Neural cell (in vitro differentiated cells): ENCODE measurements at regions not wholly inside any gene's neighbourhood (a gene's known extent, or its start where the extent isn't known, plus 50 kb on each side); places are given as distances from the start of the nearest gene placed in this dataset.

ENCODE experiments used
- H2AFZ ChIP-seq: fragments of 200-600, 300-800 bp; sonication (generic), shearing (Covaris generic); 2 replicates; pipeline ENCODE4 v1.6.0; 2014; ENCODE audit warnings: low read depth, mild to moderate bottlenecking, antibody characterized with exemption, low read length, moderate library complexity
- H3F3A ChIP-seq: fragments of 200-600 bp; shearing (Covaris generic); 2 replicates; pipeline ENCODE4 v1.6.1; 2016; ENCODE audit warnings: mild to moderate bottlenecking, moderate library complexity, mixed read lengths, antibody characterized with exemption, low read length; ENCODE audit not compliant: insufficient read depth, poor library complexity, severe bottlenecking
- H3K27ac ChIP-seq: fragments of 200-600, 300-800 bp; sonication (generic), shearing (Covaris generic); 2 replicates; pipeline ENCODE4 v1.5.1; 2014; ENCODE audit warnings: mild to moderate bottlenecking, low read length, moderate library complexity
- H3K27me3 ChIP-seq: fragments of 300-800, 200-600 bp; sonication (generic), shearing (Covaris generic); 2 replicates; pipeline ENCODE4 v1.6.0; 2014; ENCODE audit warnings: mild to moderate bottlenecking, low read depth, low read length, moderate library complexity; ENCODE audit not compliant: insufficient read depth
- H3K36me3 ChIP-seq: fragments of 300-800, 200-600 bp; sonication (generic), shearing (Covaris generic); 2 replicates; pipeline ENCODE4 v1.5.1; 2014; ENCODE audit warnings: mild to moderate bottlenecking, antibody characterized with exemption, low read length, moderate library complexity; ENCODE audit not compliant: insufficient read depth
- H3K4me2 ChIP-seq: fragments of 300-800, 200-600 bp; sonication (generic), shearing (Covaris generic); 2 replicates; pipeline ENCODE4 v1.6.0; 2014; ENCODE audit warnings: mild to moderate bottlenecking, low read length
- H3K4me3 ChIP-seq: fragments of 300-800, 200-600 bp; sonication (generic), shearing (Covaris generic); 2 replicates; pipeline ENCODE4 v1.5.1; 2014; ENCODE audit warnings: mild to moderate bottlenecking, low read length, moderate library complexity
- H3K79me2 ChIP-seq: fragments of 200-600 bp; shearing (Covaris generic); replicated peaks from 2 replicates; pipeline ENCODE4 v1.6.0; 2014; ENCODE audit warnings: mild to moderate bottlenecking, low read length, moderate library complexity; ENCODE audit not compliant: insufficient read depth
- H3K9ac ChIP-seq: fragments of 300-800, 200-600 bp; sonication (generic), shearing (Covaris generic); 2 replicates; pipeline ENCODE4 v1.6.1; 2016; ENCODE audit warnings: mild to moderate bottlenecking, low read length, mixed read lengths
- H3K9me2 ChIP-seq: fragments of 200-600 bp; shearing (Covaris generic); 2 replicates; pipeline ENCODE4 v1.6.1; 2016; ENCODE audit warnings: mild to moderate bottlenecking, low read length, mixed read lengths; ENCODE audit not compliant: insufficient read depth
- H3K9me3 ChIP-seq: fragments of 200-600, 300-800 bp; sonication (generic), shearing (Covaris generic); 2 replicates; pipeline ENCODE4 v1.6.1; 2016; ENCODE audit warnings: mild to moderate bottlenecking, mixed run types, low read length, moderate library complexity, mixed read lengths
- H4K20me1 ChIP-seq: fragments of 200-600 bp; shearing (Covaris generic); 2 replicates; pipeline ENCODE4 v1.6.1; 2016; ENCODE audit warnings: mild to moderate bottlenecking, mixed run types; ENCODE audit not compliant: insufficient read depth
- EP300 ChIP-seq: fragments of 450-650 bp; conservative IDR thresholded peaks from 2 replicates; pipeline ENCODE4 v1.6.1; 2014; ENCODE audit warnings: antibody characterized with exemption, mild to moderate bottlenecking, moderate library complexity; ENCODE audit not compliant: poor library complexity, severe bottlenecking
- EZH2 ChIP-seq: fragments of 200-600, 300-800 bp; shearing (Covaris generic), sonication (generic); IDR thresholded peaks from 2 replicates; pipeline ENCODE4 v1.6.1; 2014; ENCODE audit warnings: antibody characterized with exemption, low read length, borderline replicate concordance, mild to moderate bottlenecking; ENCODE audit not compliant: insufficient read depth, poor library complexity, severe bottlenecking
- MXI1 ChIP-seq: fragments of 450-650 bp; conservative IDR thresholded peaks from 2 replicates; pipeline ENCODE4 v1.6.1; 2014; ENCODE audit warnings: antibody characterized with exemption, mild to moderate bottlenecking; ENCODE audit not compliant: poor library complexity, severe bottlenecking
- POLR2AphosphoS5 ChIP-seq: IDR thresholded peaks from 2 replicates; pipeline ENCODE4 v1.6.1; 2012
- RAD21 ChIP-seq: fragments of 450-650 bp; conservative IDR thresholded peaks from 2 replicates; pipeline ENCODE4 v1.6.1; 2014; ENCODE audit warnings: antibody characterized with exemption, mild to moderate bottlenecking, moderate library complexity
- SMC3 ChIP-seq: fragments of 450-650 bp; conservative IDR thresholded peaks from 2 replicates; pipeline ENCODE4 v1.6.1; 2014; ENCODE audit warnings: antibody characterized with exemption, mild to moderate bottlenecking, moderate library complexity; ENCODE audit not compliant: poor library complexity
- TAF1 ChIP-seq: IDR thresholded peaks from 2 replicates; pipeline ENCODE4 v1.6.1; 2012; ENCODE audit warnings: low read depth
- TF ChIP-seq, protein P1 (sequence below): IDR thresholded peaks from 2 replicates; pipeline ENCODE4 v1.6.1; 2012; ENCODE audit warnings: borderline replicate concordance
- TF ChIP-seq, protein P2 (sequence below): fragments of 450-650 bp; IDR thresholded peaks from 2 replicates; pipeline ENCODE4 v1.5.1; 2014; ENCODE audit warnings: antibody characterized with exemption, mild to moderate bottlenecking, moderate library complexity; ENCODE audit not compliant: poor library complexity, severe bottlenecking

DNA sequence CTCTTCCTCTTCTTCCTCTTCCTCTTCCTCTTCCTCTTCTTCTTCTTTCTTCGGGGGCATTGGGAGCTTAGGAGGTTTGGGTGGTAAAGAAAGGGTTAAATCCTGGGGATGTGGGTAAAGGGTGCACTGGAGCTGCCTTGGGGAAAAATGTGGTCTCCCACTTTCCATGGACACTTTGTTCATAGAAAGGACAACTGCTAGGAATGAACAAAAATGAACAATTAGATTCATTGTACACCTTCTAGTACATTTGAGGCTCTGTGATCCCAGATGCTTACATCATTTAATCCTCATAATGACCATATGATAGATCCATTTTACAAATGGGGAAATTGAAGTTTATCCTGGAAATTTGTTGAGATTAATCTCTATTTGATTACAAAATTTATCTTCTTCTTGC is 699.7 kb downstream of the TUSC7 start:
- Histone ChIP-seq H3K9me2 (no peaks in the 10 kb centered on the region), H3K36me3 (no peaks in the 10 kb centered on the region), H3K27ac (no peak overlapping the region), H3K79me2 (no peaks in the 10 kb centered on the region), H3K27me3 (no peaks in the 10 kb centered on the region), H4K20me1 (no peaks in the 10 kb centered on the region), H2AFZ (no peak overlapping the region), H3K4me3 (no peak overlapping the region), H3K9me3 (no peaks in the 10 kb centered on the region), H3K4me2 (no peak overlapping the region), H3K9ac (no peak overlapping the region), H3F3A (no peaks in the 10 kb centered on the region)
- no peak for TF ChIP-seq TAF1
- no peak for TF ChIP-seq EP300
- TF ChIP-seq MXI1 = no peak
- TF ChIP-seq, protein P1, sequence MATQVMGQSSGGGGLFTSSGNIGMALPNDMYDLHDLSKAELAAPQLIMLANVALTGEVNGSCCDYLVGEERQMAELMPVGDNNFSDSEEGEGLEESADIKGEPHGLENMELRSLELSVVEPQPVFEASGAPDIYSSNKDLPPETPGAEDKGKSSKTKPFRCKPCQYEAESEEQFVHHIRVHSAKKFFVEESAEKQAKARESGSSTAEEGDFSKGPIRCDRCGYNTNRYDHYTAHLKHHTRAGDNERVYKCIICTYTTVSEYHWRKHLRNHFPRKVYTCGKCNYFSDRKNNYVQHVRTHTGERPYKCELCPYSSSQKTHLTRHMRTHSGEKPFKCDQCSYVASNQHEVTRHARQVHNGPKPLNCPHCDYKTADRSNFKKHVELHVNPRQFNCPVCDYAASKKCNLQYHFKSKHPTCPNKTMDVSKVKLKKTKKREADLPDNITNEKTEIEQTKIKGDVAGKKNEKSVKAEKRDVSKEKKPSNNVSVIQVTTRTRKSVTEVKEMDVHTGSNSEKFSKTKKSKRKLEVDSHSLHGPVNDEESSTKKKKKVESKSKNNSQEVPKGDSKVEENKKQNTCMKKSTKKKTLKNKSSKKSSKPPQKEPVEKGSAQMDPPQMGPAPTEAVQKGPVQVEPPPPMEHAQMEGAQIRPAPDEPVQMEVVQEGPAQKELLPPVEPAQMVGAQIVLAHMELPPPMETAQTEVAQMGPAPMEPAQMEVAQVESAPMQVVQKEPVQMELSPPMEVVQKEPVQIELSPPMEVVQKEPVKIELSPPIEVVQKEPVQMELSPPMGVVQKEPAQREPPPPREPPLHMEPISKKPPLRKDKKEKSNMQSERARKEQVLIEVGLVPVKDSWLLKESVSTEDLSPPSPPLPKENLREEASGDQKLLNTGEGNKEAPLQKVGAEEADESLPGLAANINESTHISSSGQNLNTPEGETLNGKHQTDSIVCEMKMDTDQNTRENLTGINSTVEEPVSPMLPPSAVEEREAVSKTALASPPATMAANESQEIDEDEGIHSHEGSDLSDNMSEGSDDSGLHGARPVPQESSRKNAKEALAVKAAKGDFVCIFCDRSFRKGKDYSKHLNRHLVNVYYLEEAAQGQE = no peak
- TF ChIP-seq EZH2 = no peak
- TF ChIP-seq RAD21 = no peak
- TF ChIP-seq POLR2AphosphoS5 = no peak
- no peak for TF ChIP-seq SMC3
- TF ChIP-seq, protein P2, sequence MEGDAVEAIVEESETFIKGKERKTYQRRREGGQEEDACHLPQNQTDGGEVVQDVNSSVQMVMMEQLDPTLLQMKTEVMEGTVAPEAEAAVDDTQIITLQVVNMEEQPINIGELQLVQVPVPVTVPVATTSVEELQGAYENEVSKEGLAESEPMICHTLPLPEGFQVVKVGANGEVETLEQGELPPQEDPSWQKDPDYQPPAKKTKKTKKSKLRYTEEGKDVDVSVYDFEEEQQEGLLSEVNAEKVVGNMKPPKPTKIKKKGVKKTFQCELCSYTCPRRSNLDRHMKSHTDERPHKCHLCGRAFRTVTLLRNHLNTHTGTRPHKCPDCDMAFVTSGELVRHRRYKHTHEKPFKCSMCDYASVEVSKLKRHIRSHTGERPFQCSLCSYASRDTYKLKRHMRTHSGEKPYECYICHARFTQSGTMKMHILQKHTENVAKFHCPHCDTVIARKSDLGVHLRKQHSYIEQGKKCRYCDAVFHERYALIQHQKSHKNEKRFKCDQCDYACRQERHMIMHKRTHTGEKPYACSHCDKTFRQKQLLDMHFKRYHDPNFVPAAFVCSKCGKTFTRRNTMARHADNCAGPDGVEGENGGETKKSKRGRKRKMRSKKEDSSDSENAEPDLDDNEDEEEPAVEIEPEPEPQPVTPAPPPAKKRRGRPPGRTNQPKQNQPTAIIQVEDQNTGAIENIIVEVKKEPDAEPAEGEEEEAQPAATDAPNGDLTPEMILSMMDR = no peak

DNA sequence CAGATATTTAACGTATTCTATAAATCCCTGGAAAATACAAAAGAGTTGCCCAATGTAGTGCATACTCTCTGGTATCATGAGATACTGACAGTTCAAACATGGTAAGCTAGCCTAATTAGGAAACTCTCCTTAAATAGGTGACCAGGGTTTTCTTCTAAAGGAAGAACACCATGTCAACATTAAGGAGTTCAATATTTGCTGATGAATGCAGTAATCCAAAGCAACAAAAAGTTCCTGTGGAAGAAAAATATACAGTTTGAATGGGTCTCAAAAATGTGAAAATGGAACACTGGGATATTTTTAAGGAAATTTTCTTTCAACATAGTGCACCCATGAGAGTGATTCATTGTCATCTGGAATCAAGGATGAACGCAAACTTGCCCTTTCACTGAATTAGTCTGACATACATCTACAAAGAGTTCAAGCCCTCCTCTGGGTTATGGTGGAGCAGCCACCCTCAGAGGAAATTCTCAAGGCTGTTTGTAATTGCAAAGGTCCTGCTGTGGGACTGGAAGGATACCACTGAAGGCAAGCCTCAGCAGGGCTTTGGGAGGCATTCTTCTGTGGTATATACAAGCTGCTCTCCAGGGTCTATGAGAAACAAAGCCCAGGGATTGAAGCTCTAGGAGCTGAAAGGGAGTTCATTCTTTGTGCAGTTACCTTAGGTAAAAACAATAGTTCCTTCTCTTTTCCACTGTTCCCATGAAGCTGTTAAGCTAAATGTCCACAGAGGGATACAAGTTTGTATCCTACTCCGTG is 700.3 kb downstream of the TUSC7 start:
- TF ChIP-seq MXI1 (no peak), RAD21 (no peak), EP300 (no peak), POLR2AphosphoS5 (no peak), SMC3 (no peak), TAF1 (no peak), EZH2 (no peak)
- TF ChIP-seq, protein P1 = no peak
- TF ChIP-seq, protein P2 = no peak
- Histone ChIP-seq H3K4me2 (no peak overlapping the region), H3K9ac (no peak overlapping the region)

More for the DNA sequence above, 700.3 kb downstream of the TUSC7 start:
- Histone ChIP-seq H3K79me2 (no peaks in the 10 kb centered on the region), H2AFZ (no peak overlapping the region), H3K9me3 (no peaks in the 10 kb centered on the region), H3K9me2 (no peaks in the 10 kb centered on the region), H3K36me3 (no peaks in the 10 kb centered on the region), H3K27ac (no peak overlapping the region), H3K4me3 (no peak overlapping the region), H3F3A (no peaks in the 10 kb centered on the region), H3K27me3 (no peaks in the 10 kb centered on the region), H4K20me1 (no peaks in the 10 kb centered on the region)
